Neural cell (in vitro differentiated cells): ENCODE measurements at regions not wholly inside any gene's neighbourhood (a gene's known extent, or its start where the extent isn't known, plus 50 kb on each side); places are given as distances from the start of the nearest gene placed in this dataset.

ENCODE experiments used
- H2AFZ ChIP-seq: fragments of 200-600, 300-800 bp; sonication (generic), shearing (Covaris generic); 2 replicates; pipeline ENCODE4 v1.6.0; 2014; ENCODE audit warnings: low read depth, mild to moderate bottlenecking, antibody characterized with exemption, low read length, moderate library complexity
- H3F3A ChIP-seq: fragments of 200-600 bp; shearing (Covaris generic); 2 replicates; pipeline ENCODE4 v1.6.1; 2016; ENCODE audit warnings: mild to moderate bottlenecking, moderate library complexity, mixed read lengths, antibody characterized with exemption, low read length; ENCODE audit not compliant: insufficient read depth, poor library complexity, severe bottlenecking
- H3K27ac ChIP-seq: fragments of 200-600, 300-800 bp; sonication (generic), shearing (Covaris generic); 2 replicates; pipeline ENCODE4 v1.5.1; 2014; ENCODE audit warnings: mild to moderate bottlenecking, low read length, moderate library complexity
- H3K27me3 ChIP-seq: fragments of 300-800, 200-600 bp; sonication (generic), shearing (Covaris generic); 2 replicates; pipeline ENCODE4 v1.6.0; 2014; ENCODE audit warnings: mild to moderate bottlenecking, low read depth, low read length, moderate library complexity; ENCODE audit not compliant: insufficient read depth
- H3K36me3 ChIP-seq: fragments of 300-800, 200-600 bp; sonication (generic), shearing (Covaris generic); 2 replicates; pipeline ENCODE4 v1.5.1; 2014; ENCODE audit warnings: mild to moderate bottlenecking, antibody characterized with exemption, low read length, moderate library complexity; ENCODE audit not compliant: insufficient read depth
- H3K4me2 ChIP-seq: fragments of 300-800, 200-600 bp; sonication (generic), shearing (Covaris generic); 2 replicates; pipeline ENCODE4 v1.6.0; 2014; ENCODE audit warnings: mild to moderate bottlenecking, low read length
- H3K4me3 ChIP-seq: fragments of 300-800, 200-600 bp; sonication (generic), shearing (Covaris generic); 2 replicates; pipeline ENCODE4 v1.5.1; 2014; ENCODE audit warnings: mild to moderate bottlenecking, low read length, moderate library complexity
- H3K79me2 ChIP-seq: fragments of 200-600 bp; shearing (Covaris generic); replicated peaks from 2 replicates; pipeline ENCODE4 v1.6.0; 2014; ENCODE audit warnings: mild to moderate bottlenecking, low read length, moderate library complexity; ENCODE audit not compliant: insufficient read depth
- H3K9ac ChIP-seq: fragments of 300-800, 200-600 bp; sonication (generic), shearing (Covaris generic); 2 replicates; pipeline ENCODE4 v1.6.1; 2016; ENCODE audit warnings: mild to moderate bottlenecking, low read length, mixed read lengths
- H3K9me2 ChIP-seq: fragments of 200-600 bp; shearing (Covaris generic); 2 replicates; pipeline ENCODE4 v1.6.1; 2016; ENCODE audit warnings: mild to moderate bottlenecking, low read length, mixed read lengths; ENCODE audit not compliant: insufficient read depth
- H3K9me3 ChIP-seq: fragments of 200-600, 300-800 bp; sonication (generic), shearing (Covaris generic); 2 replicates; pipeline ENCODE4 v1.6.1; 2016; ENCODE audit warnings: mild to moderate bottlenecking, mixed run types, low read length, moderate library complexity, mixed read lengths
- H4K20me1 ChIP-seq: fragments of 200-600 bp; shearing (Covaris generic); 2 replicates; pipeline ENCODE4 v1.6.1; 2016; ENCODE audit warnings: mild to moderate bottlenecking, mixed run types; ENCODE audit not compliant: insufficient read depth
- CTCF ChIP-seq: fragments of 450-650 bp; IDR thresholded peaks from 2 replicates; pipeline ENCODE4 v1.5.1; 2014; ENCODE audit warnings: antibody characterized with exemption, mild to moderate bottlenecking, moderate library complexity; ENCODE audit not compliant: poor library complexity, severe bottlenecking
- EP300 ChIP-seq: fragments of 450-650 bp; conservative IDR thresholded peaks from 2 replicates; pipeline ENCODE4 v1.6.1; 2014; ENCODE audit warnings: antibody characterized with exemption, mild to moderate bottlenecking, moderate library complexity; ENCODE audit not compliant: poor library complexity, severe bottlenecking
- EZH2 ChIP-seq: fragments of 200-600, 300-800 bp; shearing (Covaris generic), sonication (generic); IDR thresholded peaks from 2 replicates; pipeline ENCODE4 v1.6.1; 2014; ENCODE audit warnings: antibody characterized with exemption, low read length, borderline replicate concordance, mild to moderate bottlenecking; ENCODE audit not compliant: insufficient read depth, poor library complexity, severe bottlenecking
- MXI1 ChIP-seq: fragments of 450-650 bp; conservative IDR thresholded peaks from 2 replicates; pipeline ENCODE4 v1.6.1; 2014; ENCODE audit warnings: antibody characterized with exemption, mild to moderate bottlenecking; ENCODE audit not compliant: poor library complexity, severe bottlenecking
- POLR2AphosphoS5 ChIP-seq: IDR thresholded peaks from 2 replicates; pipeline ENCODE4 v1.6.1; 2012
- RAD21 ChIP-seq: fragments of 450-650 bp; conservative IDR thresholded peaks from 2 replicates; pipeline ENCODE4 v1.6.1; 2014; ENCODE audit warnings: antibody characterized with exemption, mild to moderate bottlenecking, moderate library complexity
- SMC3 ChIP-seq: fragments of 450-650 bp; conservative IDR thresholded peaks from 2 replicates; pipeline ENCODE4 v1.6.1; 2014; ENCODE audit warnings: antibody characterized with exemption, mild to moderate bottlenecking, moderate library complexity; ENCODE audit not compliant: poor library complexity
- TAF1 ChIP-seq: IDR thresholded peaks from 2 replicates; pipeline ENCODE4 v1.6.1; 2012; ENCODE audit warnings: low read depth
- TF ChIP-seq, protein P1 (sequence below): IDR thresholded peaks from 2 replicates; pipeline ENCODE4 v1.6.1; 2012; ENCODE audit warnings: borderline replicate concordance

DNA sequence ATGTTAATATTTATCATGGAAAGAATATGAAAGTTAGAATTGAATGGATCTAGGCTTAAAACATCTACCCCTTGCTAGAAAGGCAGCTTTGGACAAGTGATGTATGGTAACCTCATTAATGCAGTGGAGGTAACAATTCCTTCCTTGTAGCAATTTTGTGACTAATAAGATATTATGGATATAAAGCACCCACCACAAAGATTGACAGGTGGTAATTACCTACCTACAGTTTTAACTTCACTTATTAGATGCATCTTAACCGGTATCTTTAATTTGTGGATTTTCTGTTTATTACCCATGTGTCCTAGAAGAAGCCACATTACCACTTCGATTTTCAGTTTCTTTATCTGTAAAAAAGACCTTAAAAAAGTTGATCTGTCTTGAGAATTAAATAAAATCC lies 367.0 kb downstream of the DSC3 start:
- H3K9me2 ChIP-seq = no peaks in the 10 kb centered on the region
- no peaks in the 10 kb centered on the region for H3K36me3 ChIP-seq
- no peak overlapping the region for H3K27ac ChIP-seq
- no peak overlapping the region for H3K4me3 ChIP-seq
- no peak overlapping the region for H3K4me2 ChIP-seq
- no peaks in the 10 kb centered on the region for H3F3A ChIP-seq
- H3K9me3 ChIP-seq = no peaks in the 10 kb centered on the region
- no peak for TF ChIP-seq MXI1
- TF ChIP-seq RAD21 = no peak
- TF ChIP-seq, protein P1, sequence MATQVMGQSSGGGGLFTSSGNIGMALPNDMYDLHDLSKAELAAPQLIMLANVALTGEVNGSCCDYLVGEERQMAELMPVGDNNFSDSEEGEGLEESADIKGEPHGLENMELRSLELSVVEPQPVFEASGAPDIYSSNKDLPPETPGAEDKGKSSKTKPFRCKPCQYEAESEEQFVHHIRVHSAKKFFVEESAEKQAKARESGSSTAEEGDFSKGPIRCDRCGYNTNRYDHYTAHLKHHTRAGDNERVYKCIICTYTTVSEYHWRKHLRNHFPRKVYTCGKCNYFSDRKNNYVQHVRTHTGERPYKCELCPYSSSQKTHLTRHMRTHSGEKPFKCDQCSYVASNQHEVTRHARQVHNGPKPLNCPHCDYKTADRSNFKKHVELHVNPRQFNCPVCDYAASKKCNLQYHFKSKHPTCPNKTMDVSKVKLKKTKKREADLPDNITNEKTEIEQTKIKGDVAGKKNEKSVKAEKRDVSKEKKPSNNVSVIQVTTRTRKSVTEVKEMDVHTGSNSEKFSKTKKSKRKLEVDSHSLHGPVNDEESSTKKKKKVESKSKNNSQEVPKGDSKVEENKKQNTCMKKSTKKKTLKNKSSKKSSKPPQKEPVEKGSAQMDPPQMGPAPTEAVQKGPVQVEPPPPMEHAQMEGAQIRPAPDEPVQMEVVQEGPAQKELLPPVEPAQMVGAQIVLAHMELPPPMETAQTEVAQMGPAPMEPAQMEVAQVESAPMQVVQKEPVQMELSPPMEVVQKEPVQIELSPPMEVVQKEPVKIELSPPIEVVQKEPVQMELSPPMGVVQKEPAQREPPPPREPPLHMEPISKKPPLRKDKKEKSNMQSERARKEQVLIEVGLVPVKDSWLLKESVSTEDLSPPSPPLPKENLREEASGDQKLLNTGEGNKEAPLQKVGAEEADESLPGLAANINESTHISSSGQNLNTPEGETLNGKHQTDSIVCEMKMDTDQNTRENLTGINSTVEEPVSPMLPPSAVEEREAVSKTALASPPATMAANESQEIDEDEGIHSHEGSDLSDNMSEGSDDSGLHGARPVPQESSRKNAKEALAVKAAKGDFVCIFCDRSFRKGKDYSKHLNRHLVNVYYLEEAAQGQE = no peak
- no peak for TF ChIP-seq EP300
- no peak for TF ChIP-seq EZH2
- TF ChIP-seq CTCF = no peak
- TF ChIP-seq TAF1 = no peak
- no peak for TF ChIP-seq POLR2AphosphoS5
- H2AFZ ChIP-seq = no peak overlapping the region
- no peaks in the 10 kb centered on the region for H4K20me1 ChIP-seq
- no peaks in the 10 kb centered on the region for H3K27me3 ChIP-seq
- H3K9ac ChIP-seq = no peak overlapping the region
- no peaks in the 10 kb centered on the region for H3K79me2 ChIP-seq

- no peaks in the 10 kb centered on the region for H3K27me3 ChIP-seq
- no peaks in the 10 kb centered on the region for H3F3A ChIP-seq
- H3K9ac ChIP-seq = no peak overlapping the region
- H3K4me2 ChIP-seq = no peak overlapping the region
- H3K9me2 ChIP-seq = no peaks in the 10 kb centered on the region
- no peaks in the 10 kb centered on the region for H3K36me3 ChIP-seq
- no peak overlapping the region for H3K27ac ChIP-seq
- no peaks in the 10 kb centered on the region for H4K20me1 ChIP-seq
- H3K9me3 ChIP-seq = no peaks in the 10 kb centered on the region
- no peaks in the 10 kb centered on the region for H3K79me2 ChIP-seq
- no peak overlapping the region for H3K4me3 ChIP-seq
- no peak overlapping the region for H2AFZ ChIP-seq
- TF ChIP-seq EP300 = no peak
- TF ChIP-seq CTCF = no peak
- no peak for TF ChIP-seq POLR2AphosphoS5
- no peak for TF ChIP-seq EZH2
- no peak for TF ChIP-seq MXI1
- no peak for TF ChIP-seq SMC3
Observed at GRCh38 chr18:30675072-30675471, 367.5 kb downstream of the DSC3 start.
